ENCODE measurements at regions not wholly inside any gene's neighbourhood (a gene's known extent, or its start where the extent isn't known, plus 50 kb on each side); places are given as distances from the start of the nearest gene placed in this dataset.

GRCh38 chr3:117705011-117705410 lies 995.4 kb downstream of the TUSC7 start:
- BruUV-seq (replicated peaks) = no TSS peak
- no peak overlapping the region for H3K4me3 Mint-ChIP-seq (ENCODE audit: unreplicated experiment)
- Histone ChIP-seq H3K9me3 (no peaks in the 10 kb centered on the region), H3K36me3 (ENCODE audit: control insufficient read depth, insufficient read depth, low read length) (no peaks in the 10 kb centered on the region), H3K4me1 (no peaks in the 10 kb centered on the region), H3K27me3 (replicated peaks; ENCODE audit: control insufficient read depth, insufficient read depth, low read length) (no peaks in the 10 kb centered on the region), H3K4me3 (ENCODE audit: low read depth, low read length) (no peak overlapping the region)
- ChIA-PET CTCF (no interaction called here), POLR2A (no interaction called here)
- H3K9me3 Mint-ChIP-seq (ENCODE audit: unreplicated experiment) = no peaks in the 10 kb centered on the region
- no peak for TF ChIP-seq CTCF (IDR thresholded peaks at IDR 0.05; ENCODE audit: insufficient read depth in 1 of 2, low read depth in 1 of 2, low read length in 1 of 2, severe bottlenecking in 1 of 2, unreplicated experiment in 1 of 2)
- intact Hi-C loops (cut with micrococcal nuclease; ENCODE audit: unreplicated experiment) = no loop called here
- no peaks in the 10 kb centered on the region for H3K36me3 Mint-ChIP-seq (ENCODE audit: insufficient read depth, unreplicated experiment)
- H3K4me1 Mint-ChIP-seq (ENCODE audit: low read depth, unreplicated experiment) = no peaks in the 10 kb centered on the region
- H3K27ac Mint-ChIP-seq (ENCODE audit: unreplicated experiment) = no peak overlapping the region
- H3K27me3 Mint-ChIP-seq (ENCODE audit: insufficient read depth, unreplicated experiment) = peaks cover 11% of the 10 kb centered on the region
- no peak for DNase-seq

GRCh38 chr3:117706037-117706436 lies 996.5 kb downstream of the TUSC7 start:
- H3K4me1 ChIP-seq = no peaks in the 10 kb centered on the region
- no TSS peak for BruUV-seq (replicated peaks)
- CTCF ChIA-PET = no interaction called here

GRCh38 chr3:117706756-117707155 lies 997.2 kb downstream of the TUSC7 start:
- POLR2A ChIA-PET = no interaction called here
- BruUV-seq (replicated peaks) = no TSS peak
- CTCF ChIA-PET = no interaction called here
- H3K9me3 Mint-ChIP-seq (ENCODE audit: unreplicated experiment) = no peaks in the 10 kb centered on the region
- Histone ChIP-seq H3K9me3 (no peaks in the 10 kb centered on the region), H3K4me1 (no peaks in the 10 kb centered on the region), H3K27me3 (replicated peaks; ENCODE audit: control insufficient read depth, insufficient read depth, low read length) (no peaks in the 10 kb centered on the region), H3K36me3 (ENCODE audit: control insufficient read depth, insufficient read depth, low read length) (no peaks in the 10 kb centered on the region), H3K4me3 (ENCODE audit: low read depth, low read length) (no peak overlapping the region)
- no peak for TF ChIP-seq CTCF (IDR thresholded peaks at IDR 0.05; ENCODE audit: insufficient read depth in 1 of 2, low read depth in 1 of 2, low read length in 1 of 2, severe bottlenecking in 1 of 2, unreplicated experiment in 1 of 2)
- no peak overlapping the region for H3K27ac Mint-ChIP-seq (ENCODE audit: unreplicated experiment)
- H3K27me3 Mint-ChIP-seq (ENCODE audit: insufficient read depth, unreplicated experiment) = peaks cover 11% of the 10 kb centered on the region
- H3K36me3 Mint-ChIP-seq (ENCODE audit: insufficient read depth, unreplicated experiment) = no peaks in the 10 kb centered on the region
- H3K4me3 Mint-ChIP-seq (ENCODE audit: unreplicated experiment) = no peak overlapping the region
- intact Hi-C loops (cut with micrococcal nuclease; ENCODE audit: unreplicated experiment) = no loop called here
- no peaks in the 10 kb centered on the region for H3K4me1 Mint-ChIP-seq (ENCODE audit: low read depth, unreplicated experiment)
- no peak for DNase-seq

More at GRCh38 chr3:117706037-117706436, 996.5 kb downstream of the TUSC7 start:
- peaks cover 11% of the 10 kb centered on the region for H3K27me3 Mint-ChIP-seq (ENCODE audit: insufficient read depth, unreplicated experiment)
- H3K4me1 Mint-ChIP-seq (ENCODE audit: low read depth, unreplicated experiment) = no peaks in the 10 kb centered on the region
- POLR2A ChIA-PET = no interaction called here
- H3K36me3 Mint-ChIP-seq (ENCODE audit: insufficient read depth, unreplicated experiment) = no peaks in the 10 kb centered on the region
- Histone ChIP-seq H3K9me3 (no peaks in the 10 kb centered on the region), H3K4me3 (ENCODE audit: low read depth, low read length) (no peak overlapping the region), H3K27me3 (replicated peaks; ENCODE audit: control insufficient read depth, insufficient read depth, low read length) (no peaks in the 10 kb centered on the region), H3K36me3 (ENCODE audit: control insufficient read depth, insufficient read depth, low read length) (no peaks in the 10 kb centered on the region)
- intact Hi-C loops (cut with micrococcal nuclease; ENCODE audit: unreplicated experiment) = no loop called here
- no peaks in the 10 kb centered on the region for H3K9me3 Mint-ChIP-seq (ENCODE audit: unreplicated experiment)
- no peak overlapping the region for H3K4me3 Mint-ChIP-seq (ENCODE audit: unreplicated experiment)
- TF ChIP-seq CTCF (IDR thresholded peaks at IDR 0.05; ENCODE audit: insufficient read depth in 1 of 2, low read depth in 1 of 2, low read length in 1 of 2, severe bottlenecking in 1 of 2, unreplicated experiment in 1 of 2) = no peak
- no peak for DNase-seq
- no peak overlapping the region for H3K27ac Mint-ChIP-seq (ENCODE audit: unreplicated experiment)
